HEK293 (cell line): ENCODE measurements at regions not wholly inside any gene's neighbourhood (a gene's known extent, or its start where the extent isn't known, plus 50 kb on each side); places are given as distances from the start of the nearest gene placed in this dataset.

Experiments used
- CTCF ChIA-PET: fragments of 350-600 bp; formaldehyde crosslinking; extraction: SDS; loops from one replicate; lab custom pipeline; 2021; ENCODE audit warnings: antibody characterized with exemption; lab: Yijun Ruan, JAX
- POLR2A ChIA-PET: fragments of 300-600 bp; formaldehyde crosslinking; extraction: SDS; loops from one replicate; lab custom pipeline; 2020; ENCODE audit warnings: antibody characterized with exemption, inconsistent platforms; lab: Yijun Ruan, JAX
- H3K27ac ChIP-seq: fragments of 200-500 bp; sonication (Bioruptor generic); 2 replicates; pipeline ENCODE4 v1.5.1; 2014; ENCODE audit warnings: low read depth, low read length, control low read depth, inconsistent platforms; ENCODE audit errors: extremely low read depth
- H3K36me3 ChIP-seq, 2 experiments: fragments of 200-500 bp in 1 of 2; sonication (Bioruptor generic) in 1 of 2; 1 replicate in 1 of 2; 2 replicates in 1 of 2; pipeline ENCODE4 v1.5.1; 2014 to 2017; ENCODE audit warnings: inconsistent platforms in 2 of 2, low read length in 2 of 2; ENCODE audit not compliant: control insufficient read depth in 2 of 2, insufficient read depth in 1 of 2
- H3K4me1 ChIP-seq: fragments of 200-500 bp; sonication (Bioruptor generic); 2 replicates; pipeline ENCODE4 v1.5.1; 2014; ENCODE audit warnings: mild to moderate bottlenecking, low read length, inconsistent platforms; ENCODE audit not compliant: control insufficient read depth, insufficient read depth
- H3K4me3 ChIP-seq: 2 replicates; pipeline ENCODE4 v1.5.1; 2011; ENCODE audit warnings: low read depth, mild to moderate bottlenecking, control low read depth, low read length, moderate library complexity
- H3K9me3 ChIP-seq: fragments of 200-500 bp; sonication (Bioruptor generic); 2 replicates; pipeline ENCODE4 v1.5.1; 2014; ENCODE audit warnings: low read depth, low read length, inconsistent platforms; ENCODE audit not compliant: control insufficient read depth, insufficient read depth
- AEBP2 ChIP-seq: fragments of 450-650 bp; formaldehyde crosslinking; IDR thresholded peaks from 2 replicates; pipeline ENCODE4 v1.5.1; 2016; ENCODE audit warnings: missing biosample characterization, missing genetic modification characterization, borderline replicate concordance
- BCL6B ChIP-seq: fragments of 450-650 bp; formaldehyde crosslinking; IDR thresholded peaks from 2 replicates; pipeline ENCODE4 v1.5.1; 2017; ENCODE audit warnings: missing biosample characterization, missing genetic modification characterization
- EGR2 ChIP-seq: fragments of 450-650 bp; formaldehyde crosslinking; IDR thresholded peaks from 2 replicates; pipeline ENCODE4 v1.5.1; 2016; ENCODE audit warnings: low read depth, missing biosample characterization, missing genetic modification characterization
- GLIS1 ChIP-seq: fragments of 450-650 bp; formaldehyde crosslinking; IDR thresholded peaks from 2 replicates; pipeline ENCODE4 v1.5.1; 2016; ENCODE audit warnings: missing biosample characterization, missing genetic modification characterization
- HOXC10 ChIP-seq: sonication (generic); formaldehyde crosslinking; IDR thresholded peaks from 2 replicates; pipeline ENCODE4 v1.8.1; 2023; ENCODE audit warnings: mild to moderate bottlenecking, missing genetic modification reagents
- KLF16 ChIP-seq: fragments of 450-650 bp; formaldehyde crosslinking; IDR thresholded peaks from 2 replicates; pipeline ENCODE4 v1.5.1; 2017; ENCODE audit warnings: missing biosample characterization, missing genetic modification characterization
- OVOL3 ChIP-seq: fragments of 450-650 bp; formaldehyde crosslinking; IDR thresholded peaks from 2 replicates; pipeline ENCODE4 v1.5.1; 2016; ENCODE audit warnings: missing biosample characterization, missing genetic modification characterization
- PBX3 ChIP-seq: sonication (generic); formaldehyde crosslinking; IDR thresholded peaks from 2 replicates; pipeline ENCODE4 v1.8.1; 2022; ENCODE audit warnings: mild to moderate bottlenecking, moderate library complexity, missing genetic modification reagents
- YY2 ChIP-seq: fragments of 450-650 bp; formaldehyde crosslinking; IDR thresholded peaks from 2 replicates; pipeline ENCODE4 v1.5.1; 2016; ENCODE audit warnings: missing biosample characterization, missing genetic modification characterization
- ZBTB21 ChIP-seq: fragments of 450-650 bp; formaldehyde crosslinking; IDR thresholded peaks from 2 replicates; pipeline ENCODE4 v1.5.1; 2017; ENCODE audit warnings: missing biosample characterization, missing genetic modification characterization
- ZNF155 ChIP-seq: fragments of 450-650 bp; formaldehyde crosslinking; IDR thresholded peaks from 2 replicates; pipeline ENCODE4 v1.5.1; 2016; ENCODE audit warnings: missing biosample characterization, missing genetic modification characterization
- ZNF223 ChIP-seq: fragments of 450-650 bp; formaldehyde crosslinking; IDR thresholded peaks from 2 replicates; pipeline ENCODE4 v1.5.1; 2016; ENCODE audit warnings: missing biosample characterization, missing genetic modification characterization
- ZNF341 ChIP-seq: fragments of 450-650 bp; formaldehyde crosslinking; IDR thresholded peaks from 2 replicates; pipeline ENCODE4; 2016; ENCODE audit warnings: low read depth, missing biosample characterization, missing genetic modification characterization
- ZNF350 ChIP-seq: fragments of 450-650 bp; formaldehyde crosslinking; IDR thresholded peaks from 2 replicates; pipeline ENCODE4 v1.5.0; 2017; ENCODE audit warnings: missing biosample characterization, mild to moderate bottlenecking, missing genetic modification characterization
- ZNF544 ChIP-seq: fragments of 450-650 bp; formaldehyde crosslinking; IDR thresholded peaks from 2 replicates; pipeline ENCODE4 v1.5.0; 2017; ENCODE audit warnings: missing biosample characterization, missing genetic modification characterization
- ZNF560 ChIP-seq: fragments of 450-650 bp; formaldehyde crosslinking; IDR thresholded peaks from 2 replicates; pipeline ENCODE4 v1.5.1; 2017; ENCODE audit warnings: missing biosample characterization, missing genetic modification characterization, borderline replicate concordance
- ZNF707 ChIP-seq: fragments of 450-650 bp; formaldehyde crosslinking; IDR thresholded peaks from 2 replicates; pipeline ENCODE4 v1.5.1; 2016; ENCODE audit warnings: missing biosample characterization, missing genetic modification characterization
- ZNF777 ChIP-seq: fragments of 450-650 bp; formaldehyde crosslinking; IDR thresholded peaks from 2 replicates; pipeline ENCODE4 v1.5.1; 2017; ENCODE audit warnings: missing biosample characterization, missing genetic modification characterization, borderline replicate concordance
- ZNF791 ChIP-seq: fragments of 450-650 bp; formaldehyde crosslinking; IDR thresholded peaks from 2 replicates; pipeline ENCODE4 v1.5.1; 2016; ENCODE audit warnings: missing biosample characterization, missing genetic modification characterization
- ZNF837 ChIP-seq: fragments of 450-650 bp; formaldehyde crosslinking; IDR thresholded peaks from 2 replicates; pipeline ENCODE4 v1.5.1; 2016; ENCODE audit warnings: missing biosample characterization, missing genetic modification characterization
- ZSCAN16 ChIP-seq: fragments of 450-650 bp; formaldehyde crosslinking; IDR thresholded peaks from 2 replicates; pipeline ENCODE4 v1.5.1; 2016; ENCODE audit warnings: missing biosample characterization, missing genetic modification characterization
- ZSCAN30 ChIP-seq: fragments of 450-650 bp; IDR thresholded peaks from 2 replicates; pipeline ENCODE4 v1.5.1; 2018; ENCODE audit warnings: missing biosample characterization, mild to moderate bottlenecking, missing genetic modification characterization, moderate library complexity

GRCh38 chr3:3629911-3630310, 169.3 kb upstream of the LRRN1 start:
- TF ChIP-seq YY2 (tag by site-specific recombination) (no peak), AEBP2 (tag by site-specific recombination) (no peak), ZNF560 (tag by site-specific recombination) (no peak), KLF16 (tag by site-specific recombination) (no peak), ZNF350 (no peak), HOXC10 (CRISPR knock-in tag) (no peak), ZNF341 (no peak), GLIS1 (tag by site-specific recombination) (no peak), ZNF777 (tag by site-specific recombination) (no peak), EGR2 (tag by site-specific recombination) (no peak), ZNF791 (tag by site-specific recombination) (no peak), ZNF837 (no peak), ZSCAN16 (tag by site-specific recombination) (no peak), ZSCAN30 (tag by site-specific recombination) (no peak)
- TF ChIP-seq, all 188 proteins: peak for 0
- Histone ChIP-seq H3K9me3 (no peaks in the 10 kb centered on the region), H3K36me3 (no peaks in the 10 kb centered on the region), H3K27ac (no peak overlapping the region), H3K4me1 (no peaks in the 10 kb centered on the region), H3K4me3 (no peak overlapping the region)
- ChIA-PET POLR2A (no interaction called here), CTCF (no interaction called here)

- POLR2A ChIA-PET = no interaction called here
- CTCF ChIA-PET = no interaction called here
- Histone ChIP-seq H3K4me1 (no peaks in the 10 kb centered on the region), H3K36me3 (no peaks in the 10 kb centered on the region), H3K27ac (no peak overlapping the region), H3K4me3 (no peak overlapping the region), H3K9me3 (no peaks in the 10 kb centered on the region)
- no peak for TF ChIP-seq PBX3 (CRISPR knock-in tag)
- no peak for TF ChIP-seq BCL6B (tag by site-specific recombination)
- TF ChIP-seq ZNF707 (tag by site-specific recombination) = no peak
- TF ChIP-seq ZBTB21 = no peak
- no peak for TF ChIP-seq OVOL3 (tag by site-specific recombination)
- TF ChIP-seq ZNF155 (tag by site-specific recombination) = no peak
- no peak for TF ChIP-seq ZNF544 (tag by site-specific recombination)
- TF ChIP-seq ZNF223 (tag by site-specific recombination) = no peak
Measured at GRCh38 chr3:3628676-3629328, 170.4 kb upstream of the LRRN1 start.
